ENCODE measurements at regions not wholly inside any gene's neighbourhood (a gene's known extent, or its start where the extent isn't known, plus 50 kb on each side); places are given as distances from the start of the nearest gene placed in this dataset.

GRCh38 chr10:21238044-21238443, 287.4 kb downstream of the SKIDA1 start:
- WGBS, 2 donors: 96 to 98% methylated on average over 5 of the region's 5 CpGs
- H3K4me3 ChIP-seq: no peak overlapping the region
- TF ChIP-seq POLR2A (IDR thresholded peaks at IDR 0.05) (no peak), CTCF (IDR thresholded peaks at IDR 0.05) (no peak)

GRCh38 chr10:21234761-21235160, 290.7 kb downstream of the SKIDA1 start:
- Histone ChIP-seq H3K27ac (no peak overlapping the region), H3K36me3 (ENCODE audit: low read depth, missing control alignments) (no peaks in the 10 kb centered on the region), H3K9me3 (no peaks in the 10 kb centered on the region), H3K4me3 (no peak overlapping the region), H3K4me1 (no peaks in the 10 kb centered on the region), H3K27me3 (no peaks in the 10 kb centered on the region)
- TF ChIP-seq POLR2A (IDR thresholded peaks at IDR 0.05) (no peak), CTCF (IDR thresholded peaks at IDR 0.05) (no peak)
- WGBS, 2 donors: 77 to 90% methylated on average over 6 of the region's 6 CpGs
- no peak for DNase-seq
- intact Hi-C loops (cut with DNase I; ENCODE audit: low total_unique reads): no loop called here

More at GRCh38 chr10:21238044-21238443, 287.4 kb downstream of the SKIDA1 start:
- H3K9me3 ChIP-seq: no peaks in the 10 kb centered on the region
- no peak overlapping the region for H3K27ac ChIP-seq
- DNase-seq: no peak
- intact Hi-C loops (cut with DNase I; ENCODE audit: low total_unique reads): no loop called here
- H3K36me3 ChIP-seq (ENCODE audit: low read depth, missing control alignments): no peaks in the 10 kb centered on the region
- H3K4me1 ChIP-seq: peaks cover 7% of the 10 kb centered on the region
- no peaks in the 10 kb centered on the region for H3K27me3 ChIP-seq

- H3K4me3 ChIP-seq: no peak overlapping the region
- H3K4me1 ChIP-seq: no peaks in the 10 kb centered on the region
- intact Hi-C loops (cut with DNase I; ENCODE audit: low total_unique reads): no loop called here
- no peak overlapping the region for H3K27ac ChIP-seq
- H3K27me3 ChIP-seq: no peaks in the 10 kb centered on the region
- no peaks in the 10 kb centered on the region for H3K9me3 ChIP-seq
- H3K36me3 ChIP-seq (ENCODE audit: low read depth, missing control alignments): no peaks in the 10 kb centered on the region
- no peak for DNase-seq
- TF ChIP-seq POLR2A (IDR thresholded peaks at IDR 0.05): no peak
- no peak for TF ChIP-seq CTCF (IDR thresholded peaks at IDR 0.05)
Measured at GRCh38 chr10:21230219-21230618, 295.3 kb downstream of the SKIDA1 start.

- intact Hi-C loops (cut with DNase I; ENCODE audit: low total_unique reads): no loop called here
- no peaks in the 10 kb centered on the region for H3K36me3 ChIP-seq (ENCODE audit: low read depth, missing control alignments)
- no peaks in the 10 kb centered on the region for H3K4me1 ChIP-seq
- no peak for TF ChIP-seq POLR2A (IDR thresholded peaks at IDR 0.05)
- TF ChIP-seq CTCF (IDR thresholded peaks at IDR 0.05): no peak
- no peaks in the 10 kb centered on the region for H3K27me3 ChIP-seq
- WGBS, 2 donors: 96 to 97% methylated on average over 10 of the region's 10 CpGs
- no peaks in the 10 kb centered on the region for H3K9me3 ChIP-seq
- DNase-seq: no peak
- H3K4me3 ChIP-seq: no peak overlapping the region
- no peak overlapping the region for H3K27ac ChIP-seq
Measured at GRCh38 chr10:21217748-21218367, 307.6 kb downstream of the SKIDA1 start.

GRCh38 chr10:21217107-21217506, 308.4 kb downstream of the SKIDA1 start:
- no peaks in the 10 kb centered on the region for H3K27me3 ChIP-seq
- peak; percentile 23 for DNase-seq
- H3K27ac ChIP-seq: no peak overlapping the region
- no peak for TF ChIP-seq CTCF (IDR thresholded peaks at IDR 0.05)
- no peak for TF ChIP-seq POLR2A (IDR thresholded peaks at IDR 0.05)
- H3K36me3 ChIP-seq (ENCODE audit: low read depth, missing control alignments): no peaks in the 10 kb centered on the region
- WGBS, 2 donors: 49 to 58% methylated on average over 3 of the region's 3 CpGs
- no peaks in the 10 kb centered on the region for H3K9me3 ChIP-seq
- H3K4me3 ChIP-seq: no peak overlapping the region
- intact Hi-C loops (cut with DNase I; ENCODE audit: low total_unique reads): no loop called here
- H3K4me1 ChIP-seq: no peaks in the 10 kb centered on the region
